Right ventricle myocardium inferior (tissue), 1 donor: ENCODE measurements at regions not wholly inside any gene's neighbourhood (a gene's known extent, or its start where the extent isn't known, plus 50 kb on each side); places are given as distances from the start of the nearest gene placed in this dataset.

Experiments used
- ATAC-seq: fragments of 200-7000 bp; cut with Tn5 transposase; one replicate; pipeline ENCODE4 v1.9.1; 2020; ENCODE audit warnings: mild to moderate bottlenecking, moderate library complexity
- DNase-seq: peaks from one replicate; pipeline ENCODE4 v3.0.0; 2021; ENCODE audit errors: missing footprints
- intact Hi-C: fragments of 100-400 bp; cut with DNase I; formaldehyde crosslinking; loops from one replicate; pipeline ENCODE4 v1.11.0; 2022
- donor health status: DM: no; HTN: yes; CAD: no; lungs with severe emphysema.

- no peak for DNase-seq
- intact Hi-C loops: no loop called here
- no peak for ATAC-seq
Measured at GRCh38 chr7:132678656-132679055, 102.4 kb upstream of the PLXNA4 start.

- DNase-seq (no peak), ATAC-seq (no peak)
- intact Hi-C loops: no loop called here
Measured at GRCh38 chr7:132677918-132678317, 101.6 kb upstream of the PLXNA4 start.

- DNase-seq: no peak
- ATAC-seq: no peak
- intact Hi-C loops: no loop called here
Measured at GRCh38 chr7:132672200-132672990, 96.1 kb upstream of the PLXNA4 start.

GRCh38 chr7:132666774-132667172 is 90.5 kb upstream of the PLXNA4 start:
- intact Hi-C loops: no loop called here
- DNase-seq (no peak), ATAC-seq (no peak)

- intact Hi-C loops: no loop called here
- ATAC-seq (no peak), DNase-seq (no peak)
Measured at GRCh38 chr7:132666071-132666773, 90.0 kb upstream of the PLXNA4 start.

GRCh38 chr7:132656846-132657776 is 80.8 kb upstream of the PLXNA4 start:
- no peak for DNase-seq
- no peak for ATAC-seq
- intact Hi-C loops: no loop called here

- ATAC-seq (no peak), DNase-seq (no peak)
- intact Hi-C loops: no loop called here
Measured at GRCh38 chr7:132656341-132656740, 80.1 kb upstream of the PLXNA4 start.

GRCh38 chr7:132655131-132655727 is 79.0 kb upstream of the PLXNA4 start:
- intact Hi-C loops: no loop called here
- ATAC-seq (peak; percentile 80), DNase-seq (peak; percentile 70)

- no peak for DNase-seq
- intact Hi-C loops: no loop called here
- ATAC-seq: no peak
Measured at GRCh38 chr7:132654150-132654549, 77.9 kb upstream of the PLXNA4 start.

GRCh38 chr7:132653366-132653930 is 77.2 kb upstream of the PLXNA4 start:
- ATAC-seq (no peak), DNase-seq (no peak)
- intact Hi-C loops: no loop called here

GRCh38 chr7:132652507-132652906 is 76.2 kb upstream of the PLXNA4 start:
- intact Hi-C loops: no loop called here
- ATAC-seq: no peak
- no peak for DNase-seq

- no peak for DNase-seq
- no peak for ATAC-seq
- intact Hi-C loops: no loop called here
Measured at GRCh38 chr7:132650498-132650897, 74.2 kb upstream of the PLXNA4 start.

- ATAC-seq (no peak), DNase-seq (no peak)
- intact Hi-C loops: no loop called here
Measured at GRCh38 chr7:132647311-132647710, 71.0 kb upstream of the PLXNA4 start.

GRCh38 chr7:132646052-132646451 is 69.8 kb upstream of the PLXNA4 start:
- intact Hi-C loops: no loop called here
- no peak for DNase-seq
- no peak for ATAC-seq

GRCh38 chr7:132643302-132643701 is 67.0 kb upstream of the PLXNA4 start:
- intact Hi-C loops: no loop called here
- DNase-seq: no peak
- ATAC-seq: no peak

- ATAC-seq (no peak), DNase-seq (no peak)
- intact Hi-C loops: no loop called here
Measured at GRCh38 chr7:132641238-132641637, 65.0 kb upstream of the PLXNA4 start.

GRCh38 chr7:132639983-132640382 is 63.7 kb upstream of the PLXNA4 start:
- ATAC-seq: no peak
- no peak for DNase-seq
- intact Hi-C loops: no loop called here

GRCh38 chr7:132638000-132638399 is 61.7 kb upstream of the PLXNA4 start:
- ATAC-seq (no peak), DNase-seq (no peak)
- intact Hi-C loops: no loop called here

- intact Hi-C loops: no loop called here
- DNase-seq: no peak
- ATAC-seq: no peak
Measured at GRCh38 chr7:132636581-132636980, 60.3 kb upstream of the PLXNA4 start.
